SIG-M5 (cell line): ENCODE measurements at regions not wholly inside any gene's neighbourhood (a gene's known extent, or its start where the extent isn't known, plus 50 kb on each side); places are given as distances from the start of the nearest gene placed in this dataset.
"Not testable (repeated sequence)": the region's sequence is repeated elsewhere in the genome, so short reads cannot be mapped to it uniquely, and the experiment has no call there.

Experiments
- DNase-seq: peaks from one replicate; lab custom pipeline; 2025; lab: John Stamatoyannopoulos, UW

- DNase-seq = no peak
These were observed 119.7 kb downstream of the MACROH2A1 start for GRCh38 chr5:135279328-135279727.

DNA sequence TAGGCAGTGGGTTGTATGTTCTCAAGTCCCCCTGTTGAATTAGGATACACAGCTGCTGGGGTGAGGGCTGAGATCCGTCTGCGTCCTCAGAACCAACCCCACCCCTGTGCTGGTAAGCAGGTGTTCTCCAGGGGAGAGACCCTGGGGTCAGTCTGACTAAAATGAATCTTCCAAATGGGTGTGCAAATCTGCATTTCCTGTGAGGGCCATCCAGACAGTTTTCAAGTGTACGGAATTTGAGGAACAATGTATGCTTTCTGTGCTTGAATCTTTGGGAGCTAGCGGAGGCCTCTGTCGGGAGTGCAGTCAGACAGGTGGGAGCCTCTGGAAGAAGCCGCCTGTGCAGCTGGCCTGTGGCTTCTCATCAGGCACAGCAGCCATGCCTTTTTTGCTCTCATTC, 122.9 kb downstream of the MACROH2A1 start:
- no peak for DNase-seq

DNA sequence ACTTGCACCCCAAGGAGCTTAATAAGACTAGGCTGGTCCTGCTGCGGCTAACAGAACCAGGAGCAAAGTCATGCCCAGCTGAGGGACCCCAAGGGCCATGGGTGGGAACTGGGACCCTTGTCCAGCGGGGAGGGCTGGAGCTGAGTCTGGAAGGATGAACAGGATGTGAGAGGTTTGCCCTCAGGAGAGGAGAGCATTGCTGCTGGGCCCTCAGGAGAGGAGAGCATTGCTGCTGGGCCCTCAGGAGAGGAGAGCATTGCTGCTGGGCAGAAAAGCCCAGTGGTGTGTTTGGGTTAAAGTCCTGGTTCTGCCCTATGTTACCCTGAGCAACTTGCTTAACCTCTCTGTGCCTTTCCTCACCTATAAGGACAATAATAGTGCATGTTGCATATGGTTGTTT, 125.8 kb downstream of the MACROH2A1 start:
- no peak for DNase-seq

DNA sequence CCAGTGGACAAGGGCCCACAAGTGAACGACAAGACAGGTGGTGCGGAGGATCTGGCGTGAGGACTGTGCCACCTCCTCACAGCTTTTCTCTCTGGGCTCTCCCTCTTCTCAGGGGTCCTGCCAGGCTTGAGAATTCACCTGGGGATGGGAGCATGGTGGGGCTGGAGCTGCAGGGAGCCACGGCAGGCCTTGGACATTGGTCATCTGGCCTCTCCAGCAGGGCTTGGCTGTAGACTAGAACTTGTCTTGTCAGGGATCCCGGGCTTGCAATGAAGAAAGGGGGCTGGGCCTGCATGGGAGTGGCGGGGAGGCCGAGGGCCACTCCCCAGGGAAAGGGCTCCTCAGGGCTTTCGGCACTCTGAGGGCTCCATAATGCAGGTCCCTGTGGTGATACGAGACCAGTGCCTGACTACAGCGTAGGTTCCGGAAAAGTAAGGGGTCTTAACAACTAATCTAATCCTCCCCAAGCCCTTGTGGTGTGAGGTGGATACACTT, 126.7 kb downstream of the MACROH2A1 start:
- no peak for DNase-seq

DNA sequence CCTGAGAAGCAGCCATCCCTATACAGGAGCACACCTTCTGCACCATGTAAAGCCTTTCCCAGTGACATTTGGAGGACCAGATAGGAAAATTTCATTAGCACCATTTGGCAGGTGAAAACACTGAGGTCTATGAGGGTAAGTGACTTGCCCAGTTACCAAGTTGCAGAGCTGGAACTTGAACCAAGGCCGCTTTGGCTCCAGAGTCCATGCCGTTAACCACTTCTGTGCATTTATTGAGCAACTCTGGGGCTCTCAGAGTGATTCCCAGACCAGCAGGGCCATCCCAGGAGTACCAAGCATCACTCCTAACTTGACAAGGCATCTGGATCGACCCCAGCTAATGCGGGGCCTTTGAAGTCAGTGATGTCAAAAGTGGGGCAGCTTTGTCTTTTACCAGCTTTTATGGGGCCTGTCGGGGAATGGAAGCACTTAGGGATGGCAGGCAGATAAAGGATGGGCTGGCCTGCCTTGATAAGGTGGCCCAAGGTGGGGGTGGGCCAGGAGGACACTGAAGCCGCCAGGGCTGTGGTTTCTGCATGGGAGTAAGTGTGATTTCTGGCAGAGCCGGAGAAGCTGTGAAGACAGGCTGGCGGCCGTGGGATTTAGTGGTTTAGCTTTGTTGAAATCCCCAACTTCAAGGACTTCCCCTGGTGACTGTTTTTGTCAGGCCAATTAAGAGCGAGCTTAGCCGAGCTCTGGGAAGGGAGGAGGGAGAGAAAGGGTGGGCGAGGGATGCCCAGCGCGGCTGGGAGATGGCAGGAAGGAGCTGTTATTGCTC, 127.3 kb downstream of the MACROH2A1 start:
- DNase-seq = no peak

GRCh38 chr5:135269931-135270421, 129.1 kb downstream of the MACROH2A1 start:
- DNase-seq = no peak

GRCh38 chr5:135269199-135269598, 129.8 kb downstream of the MACROH2A1 start:
- no peak for DNase-seq

GRCh38 chr5:135266975-135267374, 132.1 kb downstream of the MACROH2A1 start:
- no peak for DNase-seq

GRCh38 chr5:135266303-135266635, 132.8 kb downstream of the MACROH2A1 start:
- no peak for DNase-seq

DNA sequence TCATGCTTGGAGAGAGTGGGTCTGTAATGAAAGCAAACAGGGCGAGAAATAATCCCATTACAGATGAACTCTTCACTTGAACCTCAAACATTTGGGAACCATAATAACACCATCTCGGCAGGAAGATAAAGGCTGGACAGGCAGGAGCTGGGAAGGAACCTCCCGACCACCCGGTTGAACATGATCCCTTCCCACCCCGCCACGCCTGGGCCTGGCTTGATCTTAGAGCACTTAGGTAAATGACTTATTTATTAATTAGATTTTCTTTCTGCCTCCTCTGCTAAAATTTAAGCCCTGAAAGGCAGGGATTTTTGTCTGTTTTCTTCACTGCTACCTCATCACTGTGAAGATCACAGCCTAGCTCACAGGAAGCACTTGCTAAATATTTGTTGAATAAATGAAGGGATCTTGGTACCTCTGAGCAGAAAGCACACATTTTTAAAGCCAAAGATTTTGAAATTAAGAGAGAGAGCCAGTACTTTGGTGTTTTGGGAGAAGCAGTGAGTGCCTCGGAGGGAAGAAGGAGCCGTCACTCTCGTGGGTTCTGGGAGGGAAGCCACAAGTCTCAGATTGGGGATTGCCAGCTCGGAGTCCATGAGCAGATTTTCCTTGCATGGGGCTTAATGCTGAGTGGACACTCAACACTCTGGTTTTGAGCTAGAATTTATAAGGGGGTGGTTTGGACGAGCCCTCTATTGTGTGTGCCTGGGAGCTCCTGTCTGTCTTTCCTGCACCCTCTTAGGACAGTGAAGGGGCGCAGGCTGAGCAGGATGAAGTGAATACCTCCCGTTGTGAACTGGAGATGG, 133.3 kb downstream of the MACROH2A1 start:
- DNase-seq = no peak

DNA sequence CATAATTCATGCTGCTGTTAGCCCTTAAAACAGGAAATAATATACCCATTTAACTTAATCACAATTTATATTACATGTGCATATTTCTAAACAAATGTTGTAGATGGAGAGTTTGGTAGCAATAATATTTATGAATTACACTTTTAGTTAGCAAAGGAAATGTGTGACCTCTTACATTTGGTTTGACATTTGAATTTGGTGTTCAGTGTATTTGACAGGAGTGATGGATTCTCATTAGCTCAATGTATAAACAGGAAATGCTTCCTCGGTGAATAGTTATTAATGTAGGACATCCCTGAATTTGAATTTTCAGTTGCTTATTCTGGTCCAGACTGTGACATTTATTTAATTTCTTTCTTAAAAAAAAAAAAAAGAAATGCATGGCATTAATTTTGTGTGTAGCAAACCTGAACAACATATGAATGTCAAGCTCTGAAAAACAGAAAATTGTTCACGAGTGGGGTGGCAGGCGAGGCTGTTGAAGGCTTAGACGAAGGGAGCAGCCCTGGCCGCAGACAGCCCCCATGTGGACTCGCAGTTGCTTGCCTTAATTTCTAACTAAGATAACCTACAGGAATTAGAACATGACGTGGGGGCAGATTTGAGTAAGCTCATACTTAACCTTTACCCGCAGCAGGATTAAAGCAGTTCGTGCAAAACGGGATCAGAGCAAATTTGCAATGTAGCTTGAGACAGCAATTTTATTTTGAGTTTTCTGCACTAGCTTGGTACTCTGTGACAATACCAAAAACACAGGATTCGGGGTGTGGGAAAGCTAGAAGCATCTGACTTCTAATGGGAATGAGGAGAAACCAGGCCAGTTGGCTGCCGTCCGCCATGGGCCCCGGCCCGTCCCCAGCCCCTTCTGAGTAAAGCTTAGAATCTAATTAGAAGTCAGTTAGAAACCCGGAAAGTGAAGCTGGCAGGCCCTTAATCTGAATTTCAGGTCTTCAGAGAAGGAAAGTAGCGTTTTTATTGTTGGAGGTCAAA, 134.3 kb downstream of the MACROH2A1 start:
- no peak for DNase-seq

DNA sequence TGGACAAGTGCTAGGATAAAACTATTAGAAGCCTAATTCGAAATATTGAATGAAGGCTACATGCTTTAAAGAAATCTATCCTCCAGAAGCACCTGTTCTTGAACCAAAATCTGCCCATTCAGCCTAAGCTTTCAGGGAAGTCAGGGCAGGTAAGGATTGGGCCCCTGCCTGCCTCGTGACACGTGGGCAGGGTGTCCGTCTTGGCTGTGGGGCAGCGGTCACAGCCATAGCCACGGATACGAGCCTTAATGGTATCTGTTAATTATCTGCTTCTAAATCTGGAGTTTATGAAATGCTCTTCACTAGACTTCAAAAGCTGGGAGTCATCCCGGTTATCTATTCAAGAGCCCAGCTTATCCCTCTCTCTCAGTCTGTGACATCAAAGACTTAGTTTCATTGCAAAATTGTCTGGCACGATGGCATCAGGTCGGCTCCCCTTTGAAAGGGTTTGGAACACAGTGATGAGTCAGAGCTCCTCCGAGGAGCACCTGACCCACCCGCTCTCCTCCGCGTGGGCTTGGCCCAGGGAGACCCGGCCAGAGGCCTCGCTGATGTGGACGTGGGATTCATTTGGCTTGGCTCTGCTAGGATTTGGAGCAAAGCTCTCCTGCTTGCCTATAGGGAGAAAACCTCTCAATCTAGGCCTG, 135.9 kb downstream of the MACROH2A1 start:
- DNase-seq = no peak

GRCh38 chr5:135262364-135262763, 136.7 kb downstream of the MACROH2A1 start:
- no peak for DNase-seq

GRCh38 chr5:135260108-135260507, 138.9 kb downstream of the MACROH2A1 start:
- not testable (repeated sequence) for DNase-seq

DNA sequence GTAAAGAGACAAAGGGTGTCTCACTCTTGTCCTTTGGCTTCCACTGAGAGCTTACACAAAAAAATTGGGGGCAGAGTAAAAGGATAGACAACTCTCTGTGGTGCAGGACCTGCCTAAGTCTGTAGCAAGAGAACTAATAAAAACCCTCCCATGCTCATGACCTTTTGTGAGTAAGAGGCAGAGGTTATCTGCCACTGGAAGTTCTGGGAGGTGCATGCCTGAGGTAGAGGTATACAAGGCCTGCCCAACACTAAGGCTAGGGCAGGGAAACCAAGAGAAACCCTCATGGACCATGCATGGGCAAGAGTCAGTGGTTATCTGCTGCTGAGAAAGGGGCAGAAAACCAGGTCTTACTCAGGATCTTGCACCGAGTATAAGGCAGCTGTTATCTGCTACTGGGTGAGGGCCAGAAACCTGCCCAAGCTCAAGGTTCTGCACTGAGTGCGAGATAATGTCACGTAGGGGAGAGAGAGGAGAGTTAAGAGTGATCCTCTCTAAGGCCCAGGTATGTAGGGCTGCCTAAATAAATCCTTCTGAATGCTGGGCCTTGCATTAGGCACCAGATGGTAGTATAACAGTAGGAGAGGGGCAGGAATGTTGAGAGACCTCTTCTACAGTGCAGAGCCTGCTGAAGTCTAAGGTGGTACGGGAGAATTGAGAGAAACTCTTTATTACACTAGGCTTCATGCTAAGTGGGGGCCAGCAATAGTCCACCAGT, 143.4 kb downstream of the MACROH2A1 start:
- DNase-seq = no peak

GRCh38 chr5:135254183-135254582, 144.8 kb downstream of the MACROH2A1 start:
- DNase-seq = no peak

- DNase-seq = no peak
These were observed 145.3 kb downstream of the MACROH2A1 start for GRCh38 chr5:135253601-135254178.

- DNase-seq = no peak
These were observed 147.9 kb downstream of the MACROH2A1 start for GRCh38 chr5:135251093-135251492.

GRCh38 chr5:135250671-135251070, 148.4 kb downstream of the MACROH2A1 start:
- DNase-seq = no peak

DNA sequence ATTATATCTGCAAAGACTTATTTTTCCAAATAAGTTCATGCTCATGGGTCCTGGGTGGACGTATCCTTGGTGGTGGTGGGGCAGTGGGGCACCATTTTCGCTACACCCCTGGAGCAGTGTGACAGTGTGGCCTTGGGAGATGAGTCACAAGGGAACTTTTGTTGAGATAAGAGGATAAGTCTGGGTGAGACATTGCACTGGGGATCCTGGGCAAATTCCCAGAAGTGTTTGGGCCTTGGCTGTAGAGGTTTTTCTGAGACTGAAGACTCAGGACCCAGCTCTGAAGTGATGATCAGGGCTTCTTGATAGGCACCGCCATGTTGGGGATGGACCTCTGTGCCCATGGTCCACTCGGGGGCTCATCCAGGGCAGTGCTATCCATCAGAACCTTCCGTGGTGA, 149.4 kb downstream of the MACROH2A1 start:
- DNase-seq = no peak
